ENCODE measurements at regions not wholly inside any gene's neighbourhood (a gene's known extent, or its start where the extent isn't known, plus 50 kb on each side); places are given as distances from the start of the nearest gene placed in this dataset.
"Not testable (repeated sequence)": the region's sequence is repeated elsewhere in the genome, so short reads cannot be mapped to it uniquely, and the experiment has no call there.

DNA sequence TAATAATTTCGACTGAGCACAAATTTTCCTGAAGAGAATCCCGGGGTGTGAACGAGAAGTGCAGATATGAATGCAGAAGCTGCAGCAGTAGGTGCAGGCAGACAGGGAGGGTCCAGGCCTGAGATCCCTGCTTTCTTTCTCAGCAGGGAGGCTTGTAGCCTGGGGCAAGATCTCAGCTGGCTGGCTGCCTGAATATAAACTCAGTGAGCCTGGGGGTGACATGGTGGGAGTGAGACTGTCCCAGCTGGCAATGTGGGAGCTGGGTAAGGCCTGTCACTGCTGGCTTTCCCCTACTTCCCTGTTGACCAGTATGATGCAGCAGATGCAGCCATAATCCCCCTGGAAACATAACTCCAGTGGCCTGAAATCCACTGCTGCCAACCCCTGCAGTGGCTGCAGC lies 325.2 kb downstream of the CETN3 start:
- Histone ChIP-seq H2BK20ac (ENCODE audit: low read depth, low read length) (no peak overlapping the region), H3K23ac (ENCODE audit: low read depth, low read length) (no peak overlapping the region), H3K9me1 (ENCODE audit: insufficient read depth, low read length) (no peaks in the 10 kb centered on the region), H4K20me1 (ENCODE audit: insufficient read depth, low read length) (no peaks in the 10 kb centered on the region), H3K4me1 (ENCODE audit: control insufficient read depth, insufficient read depth, low read length) (no peaks in the 10 kb centered on the region), H3K9ac (ENCODE audit: low read depth, low read length) (no peak overlapping the region), H2AFZ (replicated peaks; ENCODE audit: low read length, poor library complexity) (no peak overlapping the region), H2AK9ac (replicated peaks; ENCODE audit: low read depth, low read length, poor library complexity) (no peak overlapping the region), H3K79me1 (ENCODE audit: low read depth in 1 of 2, low read length in 2 of 2) (no peaks in the 10 kb centered on the region), H4K8ac (ENCODE audit: low read depth in 2 of 2, low read length in 2 of 2) (no peak overlapping the region), H3K4me3 (ENCODE audit: insufficient read depth, low read depth, low read length) (no peak overlapping the region), H2BK5ac (ENCODE audit: low read depth, low read length, poor library complexity, severe bottlenecking) (no peak overlapping the region), H3K14ac (replicated peaks; ENCODE audit: low read depth, low read length) (no peak overlapping the region), H3K27ac (ENCODE audit: insufficient read depth, low read length) (no peak overlapping the region), H2BK15ac (ENCODE audit: low read depth, low read length) (no peak overlapping the region), H3K4me2 (ENCODE audit: low read depth, low read length) (no peak overlapping the region), H3K9me3 (ENCODE audit: control insufficient read depth, insufficient read depth, low read length) (peaks cover 12% of the 10 kb centered on the region), H2AK5ac (ENCODE audit: low read depth, low read length) (no peak overlapping the region), H3K27me3 (ENCODE audit: control insufficient read depth, insufficient read depth, low read length) (no peaks in the 10 kb centered on the region), H4K91ac (ENCODE audit: insufficient read depth, low read depth, low read length) (no peak overlapping the region), H2BK120ac (ENCODE audit: low read depth, low read length) (no peak overlapping the region), H4K5ac (ENCODE audit: low read depth, low read length) (no peak overlapping the region), H3K4ac (ENCODE audit: low read depth, low read length) (no peak overlapping the region), H3K56ac (ENCODE audit: extremely low read depth, insufficient read depth, low read length) (no peak overlapping the region), H3K36me3 (ENCODE audit: control insufficient read depth, insufficient read depth, low read length) (no peaks in the 10 kb centered on the region), H3K18ac (ENCODE audit: low read depth, low read length) (no peak overlapping the region)
- ChIA-PET CTCF (no interaction called here), POLR2A (ENCODE audit: unreplicated experiment) (no interaction called here)
- no peak for DNase-seq
- ATAC-seq (ENCODE audit: low read depth) = no peak
- in situ Hi-C loops (cut with MboI; ENCODE audit: low sequenced_read_pairs) (no loop called here), dilution Hi-C loops (cut with HindIII; ENCODE audit: low sequenced_read_pairs, unreplicated experiment) (no loop called here), intact Hi-C loops (cut with micrococcal nuclease) (no loop called here)
- no TSS peak for BruUV-seq (replicated peaks)
- TF ChIP-seq NFE2L2 (IDR thresholded peaks at IDR 0.05; ENCODE audit: low read depth, low read length) = no peak
- 79% methylated on average over 3 of the region's 3 CpGs; no CpG with 5 or more reads in 1 of the 2 experiments for WGBS, 2 experiments (ENCODE audit: extremely low coverage in 2 of 2, insufficient read length in 1 of 2)

DNA sequence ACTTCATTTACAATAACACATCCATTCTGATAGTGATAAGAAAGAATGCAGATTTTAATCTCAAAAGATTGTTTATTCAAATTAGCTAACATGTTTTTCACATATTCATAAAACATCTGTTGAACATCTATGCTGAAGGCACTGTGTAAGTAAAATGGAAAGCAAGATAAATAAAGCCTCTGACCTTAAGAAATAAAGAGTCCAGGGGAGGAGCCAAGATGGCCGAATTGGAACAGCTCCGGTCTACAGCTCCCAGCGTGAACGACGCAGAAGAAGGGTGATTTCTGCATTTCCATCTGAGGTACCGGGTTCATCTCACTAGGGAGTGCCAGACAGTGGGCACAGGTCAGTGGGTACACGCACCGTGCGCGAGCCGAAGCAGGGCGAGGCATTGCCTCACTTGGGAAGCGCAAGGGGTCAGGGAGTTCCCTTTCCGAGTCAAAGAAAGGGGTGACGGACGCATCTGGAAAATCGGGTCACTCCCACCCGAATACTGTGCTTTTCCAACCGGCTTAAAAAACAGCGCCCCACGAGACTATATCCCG lies 336.5 kb downstream of the CETN3 start:
- H3K9me1 ChIP-seq (ENCODE audit: insufficient read depth, low read length); H3K79me1 ChIP-seq (ENCODE audit: low read depth in 1 of 2, low read length in 2 of 2); H2BK5ac ChIP-seq (ENCODE audit: low read depth, low read length, poor library complexity, severe bottlenecking); H4K20me1 ChIP-seq (ENCODE audit: insufficient read depth, low read length); H3K9me3 ChIP-seq (ENCODE audit: control insufficient read depth, insufficient read depth, low read length); CTCF ChIA-PET; H3K4me2 ChIP-seq (ENCODE audit: low read depth, low read length); H3K56ac ChIP-seq (ENCODE audit: extremely low read depth, insufficient read depth, low read length); in situ Hi-C loops (cut with MboI; ENCODE audit: low sequenced_read_pairs); H2BK120ac ChIP-seq (ENCODE audit: low read depth, low read length); dilution Hi-C loops (cut with HindIII; ENCODE audit: low sequenced_read_pairs, unreplicated experiment); H3K4me1 ChIP-seq (ENCODE audit: control insufficient read depth, insufficient read depth, low read length); H4K5ac ChIP-seq (ENCODE audit: low read depth, low read length); H3K18ac ChIP-seq (ENCODE audit: low read depth, low read length); H2AK5ac ChIP-seq (ENCODE audit: low read depth, low read length); H3K27ac ChIP-seq (ENCODE audit: insufficient read depth, low read length); intact Hi-C loops (cut with micrococcal nuclease); H3K9ac ChIP-seq (ENCODE audit: low read depth, low read length); ATAC-seq (ENCODE audit: low read depth); H2AFZ ChIP-seq (replicated peaks; ENCODE audit: low read length, poor library complexity); H3K23ac ChIP-seq (ENCODE audit: low read depth, low read length); H2BK20ac ChIP-seq (ENCODE audit: low read depth, low read length); POLR2A ChIA-PET (ENCODE audit: unreplicated experiment); H4K91ac ChIP-seq (ENCODE audit: insufficient read depth, low read depth, low read length); BruUV-seq (replicated peaks); DNase-seq; H3K14ac ChIP-seq (replicated peaks; ENCODE audit: low read depth, low read length); H2AK9ac ChIP-seq (replicated peaks; ENCODE audit: low read depth, low read length, poor library complexity); H4K8ac ChIP-seq (ENCODE audit: low read depth in 2 of 2, low read length in 2 of 2); H3K4ac ChIP-seq (ENCODE audit: low read depth, low read length); H3K4me3 ChIP-seq (ENCODE audit: insufficient read depth, low read depth, low read length); H2BK15ac ChIP-seq (ENCODE audit: low read depth, low read length); H3K36me3 ChIP-seq (ENCODE audit: control insufficient read depth, insufficient read depth, low read length); H3K27me3 ChIP-seq (ENCODE audit: control insufficient read depth, insufficient read depth, low read length): not testable (repeated sequence)
- 80% methylated on average over 3 of the region's 22 CpGs; no CpG with 5 or more reads in 1 of the 2 experiments for WGBS, 2 experiments (ENCODE audit: extremely low coverage in 2 of 2, insufficient read length in 1 of 2)
